Fibroblast of lung (primary cell): ENCODE measurements at regions not wholly inside any gene's neighbourhood (a gene's known extent, or its start where the extent isn't known, plus 50 kb on each side); places are given as distances from the start of the nearest gene placed in this dataset.

Source experiments
- DNase-seq, 2 donors: peaks; one replicate each; pipeline versions ENCODE4 v3.0.0 to v3.0.0-alpha.2; 2010; ENCODE audit warnings: low read depth in 2 of 2
- H2AFZ ChIP-seq: 2 replicates; pipeline ENCODE4 v1.5.1; 2012; ENCODE audit warnings: low read length, control low read depth, inconsistent platforms
- H3K27ac ChIP-seq: 2 replicates; pipeline ENCODE4 v1.5.1; 2011; ENCODE audit warnings: low read length, control low read depth; ENCODE audit not compliant: insufficient read depth
- H3K27me3 ChIP-seq: 2 replicates; pipeline ENCODE4 v1.5.1; 2011; ENCODE audit warnings: mild to moderate bottlenecking, low read length; ENCODE audit not compliant: control insufficient read depth, insufficient read depth
- H3K36me3 ChIP-seq: 2 replicates; pipeline ENCODE4 v1.5.1; 2011; ENCODE audit warnings: low read length; ENCODE audit not compliant: control insufficient read depth, insufficient read depth
- H3K4me1 ChIP-seq: 2 replicates; pipeline ENCODE4 v1.5.1; 2011; ENCODE audit warnings: low read length; ENCODE audit not compliant: control insufficient read depth, insufficient read depth; ENCODE audit errors: extremely low read depth
- H3K4me2 ChIP-seq: 2 replicates; pipeline ENCODE4 v1.5.1; 2011; ENCODE audit warnings: low read length, control low read depth; ENCODE audit not compliant: insufficient read depth; ENCODE audit errors: extremely low read depth
- H3K4me3 ChIP-seq, 4 experiments: fragments of 200-600 bp in 1 of 4; sonication (generic) in 1 of 4; replicated peaks in 1 of 4; 2 replicates each; pipeline ENCODE4 v1.5.1; 2011 to 2016; ENCODE audit warnings: low read length in 4 of 4, low read depth in 3 of 4, mild to moderate bottlenecking in 3 of 4, control low read depth in 2 of 4, inconsistent platforms in 1 of 4, mixed read lengths in 1 of 4; ENCODE audit not compliant: insufficient read depth in 1 of 4; ENCODE audit errors: control extremely low read depth in 1 of 4
- H3K79me2 ChIP-seq: 2 replicates; pipeline ENCODE4 v1.5.1; 2012; ENCODE audit warnings: mild to moderate bottlenecking, low read length, inconsistent platforms; ENCODE audit not compliant: control insufficient read depth, insufficient read depth
- H3K9ac ChIP-seq: 2 replicates; pipeline ENCODE4 v1.5.1; 2011; ENCODE audit warnings: mild to moderate bottlenecking, low read length, control low read depth; ENCODE audit not compliant: insufficient read depth
- H3K9me3 ChIP-seq: 2 replicates; pipeline ENCODE4 v1.5.1; 2012; ENCODE audit warnings: low read depth, low read length; ENCODE audit not compliant: control insufficient read depth, insufficient read depth
- H4K20me1 ChIP-seq: 2 replicates; pipeline ENCODE4 v1.5.1; 2011; ENCODE audit warnings: low read length; ENCODE audit not compliant: control insufficient read depth, insufficient read depth; ENCODE audit errors: extremely low read depth
- EZH2 ChIP-seq: IDR thresholded peaks from 2 replicates; pipeline ENCODE4 v1.5.1; 2012; ENCODE audit warnings: low read length, control low read depth, mild to moderate bottlenecking; ENCODE audit errors: missing control alignments
- TF ChIP-seq, protein P1 (sequence below), 2 donors: IDR thresholded peaks in 1 of 2; conservative IDR thresholded peaks in 1 of 2; 1 replicate in 1 of 2; 2 replicates in 1 of 2; pipeline ENCODE4 v1.5.1; 2011 to 2012; ENCODE audit warnings: low read length in 2 of 2, control low read depth in 1 of 2, inconsistent platforms in 1 of 2, low read depth in 1 of 2, mild to moderate bottlenecking in 1 of 2

DNA sequence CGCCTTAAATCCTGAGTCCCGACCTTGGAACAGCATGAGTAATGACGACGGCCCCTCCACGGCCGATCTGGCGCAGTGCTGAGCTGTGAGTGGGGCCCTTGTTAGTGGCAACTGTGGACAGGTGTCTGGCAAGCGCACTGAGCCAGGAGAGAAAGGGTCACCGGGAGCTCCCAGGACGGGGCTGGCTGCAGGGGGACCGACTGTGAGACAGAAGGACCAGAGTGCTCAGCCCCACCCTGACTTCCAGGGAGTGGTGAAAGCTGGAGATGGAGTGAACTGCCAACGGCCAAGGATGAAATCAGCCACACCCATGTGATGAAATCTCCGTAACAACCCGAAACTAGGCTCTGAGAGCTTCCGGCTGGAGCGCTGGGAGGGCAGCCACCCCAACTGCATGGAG, 228.6 kb downstream of the BRD1 start:
- peaks cover 2% of the 10 kb centered on the region for H3K9me3 ChIP-seq

DNA sequence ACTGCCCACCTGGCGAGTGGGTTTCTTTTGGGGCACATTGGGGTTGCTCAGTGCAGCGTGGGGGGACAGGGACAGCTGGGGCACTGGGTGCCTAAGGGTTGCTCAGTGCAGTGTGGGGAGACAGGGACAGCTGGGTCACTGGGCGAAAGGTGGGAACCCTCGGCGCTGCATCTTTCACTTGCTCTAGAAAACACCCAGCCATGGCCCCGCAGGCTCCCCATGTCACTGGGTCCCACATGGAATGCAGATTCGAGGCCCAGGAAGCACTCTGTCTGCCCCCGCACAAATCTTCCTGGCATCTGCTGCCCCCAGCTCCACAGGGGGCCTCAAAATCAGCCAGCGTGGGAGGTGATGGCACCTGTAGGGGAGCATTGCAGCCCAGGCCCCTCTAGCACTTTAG, 229.3 kb downstream of the BRD1 start:
- peaks cover 2% of the 10 kb centered on the region for H3K9me3 ChIP-seq
- H3K4me2 ChIP-seq = no peak overlapping the region
- TF ChIP-seq, protein P1, sequence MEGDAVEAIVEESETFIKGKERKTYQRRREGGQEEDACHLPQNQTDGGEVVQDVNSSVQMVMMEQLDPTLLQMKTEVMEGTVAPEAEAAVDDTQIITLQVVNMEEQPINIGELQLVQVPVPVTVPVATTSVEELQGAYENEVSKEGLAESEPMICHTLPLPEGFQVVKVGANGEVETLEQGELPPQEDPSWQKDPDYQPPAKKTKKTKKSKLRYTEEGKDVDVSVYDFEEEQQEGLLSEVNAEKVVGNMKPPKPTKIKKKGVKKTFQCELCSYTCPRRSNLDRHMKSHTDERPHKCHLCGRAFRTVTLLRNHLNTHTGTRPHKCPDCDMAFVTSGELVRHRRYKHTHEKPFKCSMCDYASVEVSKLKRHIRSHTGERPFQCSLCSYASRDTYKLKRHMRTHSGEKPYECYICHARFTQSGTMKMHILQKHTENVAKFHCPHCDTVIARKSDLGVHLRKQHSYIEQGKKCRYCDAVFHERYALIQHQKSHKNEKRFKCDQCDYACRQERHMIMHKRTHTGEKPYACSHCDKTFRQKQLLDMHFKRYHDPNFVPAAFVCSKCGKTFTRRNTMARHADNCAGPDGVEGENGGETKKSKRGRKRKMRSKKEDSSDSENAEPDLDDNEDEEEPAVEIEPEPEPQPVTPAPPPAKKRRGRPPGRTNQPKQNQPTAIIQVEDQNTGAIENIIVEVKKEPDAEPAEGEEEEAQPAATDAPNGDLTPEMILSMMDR (conservative IDR thresholded peaks at IDR 0.05 in 1 of 2, IDR thresholded peaks at IDR 0.05 in 1 of 2; ENCODE audit: low read depth in 1 of 2, low read length in 2 of 2) = no peak
- TF ChIP-seq EZH2 = no peak
- no peaks in the 10 kb centered on the region for H3K36me3 ChIP-seq
- H3K27me3 ChIP-seq = no peaks in the 10 kb centered on the region
- no peak for DNase-seq
- no peak overlapping the region for H2AFZ ChIP-seq
- H3K27ac ChIP-seq = no peak overlapping the region
- no peaks in the 10 kb centered on the region for H3K4me1 ChIP-seq
- no peaks in the 10 kb centered on the region for H3K79me2 ChIP-seq
- no peak overlapping the region for H3K9ac ChIP-seq
- H3K4me3 ChIP-seq = no peak overlapping the region
- H4K20me1 ChIP-seq = no peaks in the 10 kb centered on the region

More for the DNA sequence above, 228.6 kb downstream of the BRD1 start:
- TF ChIP-seq, protein P1 (conservative IDR thresholded peaks at IDR 0.05 in 1 of 2, IDR thresholded peaks at IDR 0.05 in 1 of 2; ENCODE audit: low read depth in 1 of 2, low read length in 2 of 2) = no peak
- TF ChIP-seq EZH2 = no peak
- no peaks in the 10 kb centered on the region for H3K36me3 ChIP-seq
- no peaks in the 10 kb centered on the region for H3K79me2 ChIP-seq
- H3K27me3 ChIP-seq = no peaks in the 10 kb centered on the region
- H3K4me1 ChIP-seq = no peaks in the 10 kb centered on the region
- H3K9ac ChIP-seq = no peak overlapping the region
- H3K4me2 ChIP-seq = no peak overlapping the region
- DNase-seq = no peak
- no peaks in the 10 kb centered on the region for H4K20me1 ChIP-seq
- no peak overlapping the region for H3K4me3 ChIP-seq
- no peak overlapping the region for H2AFZ ChIP-seq
- no peak overlapping the region for H3K27ac ChIP-seq

DNA sequence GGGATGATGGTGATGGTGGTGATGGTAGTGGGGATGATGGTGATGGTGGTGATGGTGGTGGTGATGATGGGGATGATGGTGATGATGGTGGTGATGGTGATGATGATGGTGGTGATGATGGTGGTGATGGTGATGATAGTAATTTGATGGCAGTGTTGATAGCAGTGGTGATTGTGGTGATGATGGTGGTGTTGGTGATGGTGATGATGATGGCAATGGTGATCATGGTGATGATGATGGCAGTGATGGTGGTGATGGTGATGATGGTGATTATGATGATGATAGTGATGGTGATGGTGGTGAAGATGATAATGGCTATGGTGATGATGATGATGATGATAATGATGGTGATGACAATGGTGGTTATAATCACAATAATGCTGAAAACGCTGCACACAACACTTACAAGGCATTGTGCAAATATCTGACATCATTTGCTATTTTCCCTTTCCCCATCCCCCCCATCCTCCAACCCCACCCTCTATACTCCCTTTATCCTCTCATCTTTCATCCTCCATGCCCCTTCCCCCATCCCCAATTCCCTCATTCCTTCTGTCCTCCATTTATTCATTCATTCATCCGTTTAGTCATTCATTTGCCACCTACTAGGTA, 230.1 kb downstream of the BRD1 start:
- Histone ChIP-seq H3K4me1 (no peaks in the 10 kb centered on the region), H3K27ac (no peak overlapping the region), H3K79me2 (no peaks in the 10 kb centered on the region), H3K4me2 (no peak overlapping the region), H2AFZ (no peak overlapping the region), H3K4me3 (no peak overlapping the region), H3K9ac (no peak overlapping the region), H3K27me3 (no peaks in the 10 kb centered on the region), H4K20me1 (no peaks in the 10 kb centered on the region), H3K36me3 (no peaks in the 10 kb centered on the region), H3K9me3 (peaks cover 2% of the 10 kb centered on the region)
- TF ChIP-seq EZH2 = no peak
- TF ChIP-seq, protein P1 (conservative IDR thresholded peaks at IDR 0.05 in 1 of 2, IDR thresholded peaks at IDR 0.05 in 1 of 2; ENCODE audit: low read depth in 1 of 2, low read length in 2 of 2) = no peak
- no peak for DNase-seq
